ENCODE measurements at regions not wholly inside any gene's neighbourhood (a gene's known extent, or its start where the extent isn't known, plus 50 kb on each side); places are given as distances from the start of the nearest gene placed in this dataset.

GRCh38 chr16:72430121-72430520 lies 258.2 kb upstream of the PMFBP1 start:
- TF ChIP-seq POLR2A (IDR thresholded peaks at IDR 0.05; ENCODE audit: control extremely low read depth in 1 of 2, low read depth in 2 of 2, low read length in 2 of 2) (no peak), YY1 (IDR thresholded peaks at IDR 0.05; ENCODE audit: low read depth, low read length) (no peak), CHD1 (IDR thresholded peaks at IDR 0.05; ENCODE audit: low read depth, low read length) (no peak), CTCF (IDR thresholded peaks at IDR 0.05; ENCODE audit: control extremely low read depth in 1 of 3, insufficient read depth in 1 of 3, low read depth in 1 of 3, low read length in 3 of 3) (no peak), EZH2 (IDR thresholded peaks at IDR 0.05; ENCODE audit: low read depth, low read length, severe bottlenecking) (no peak), BRCA1 (IDR thresholded peaks at IDR 0.05; ENCODE audit: low read depth, low read length) (no peak), RAD21 (IDR thresholded peaks at IDR 0.05 in 1 of 2, conservative IDR thresholded peaks at IDR 0.05 in 1 of 2; ENCODE audit: low read depth in 2 of 2, low read length in 2 of 2) (no peak), KDM4A (IDR thresholded peaks at IDR 0.05; ENCODE audit: low read depth, low read length, severe bottlenecking) (no peak), MAX (IDR thresholded peaks at IDR 0.05) (no peak), CTBP2 (IDR thresholded peaks at IDR 0.05; ENCODE audit: borderline replicate concordance, insufficient read depth, insufficient read length, low read length) (no peak), POLR2AphosphoS5 (IDR thresholded peaks at IDR 0.05; ENCODE audit: low read depth, low read length) (no peak), SIN3A (conservative IDR thresholded peaks at IDR 0.05 in 1 of 2, IDR thresholded peaks at IDR 0.05 in 1 of 2; ENCODE audit: low read depth in 1 of 2, low read length in 2 of 2) (no peak)
